Skeletal muscle tissue (tissue), 3 donors: ENCODE measurements at regions not wholly inside any gene's neighbourhood (a gene's known extent, or its start where the extent isn't known, plus 50 kb on each side); places are given as distances from the start of the nearest gene placed in this dataset.

ENCODE experiments used
- H3K27ac ChIP-seq: one replicate; pipeline ENCODE4 v1.7.0; 2013; ENCODE audit warnings: mild to moderate bottlenecking, low read depth, low read length, inconsistent platforms
- H3K27me3 ChIP-seq, 3 donors: one replicate each; pipeline ENCODE4 v1.7.0; 2013; ENCODE audit warnings: low read length in 3 of 3; ENCODE audit not compliant: control insufficient read depth in 3 of 3, insufficient read depth in 3 of 3
- H3K36me3 ChIP-seq, 3 donors: one replicate each; pipeline ENCODE4 v1.7.0; 2013; ENCODE audit warnings: low read length in 3 of 3; ENCODE audit not compliant: control insufficient read depth in 3 of 3, insufficient read depth in 3 of 3
- H3K4me1 ChIP-seq, 3 donors: one replicate each; pipeline ENCODE4 v1.7.0; 2013; ENCODE audit warnings: low read length in 3 of 3, mild to moderate bottlenecking in 3 of 3; ENCODE audit not compliant: control insufficient read depth in 3 of 3, insufficient read depth in 3 of 3
- H3K4me3 ChIP-seq, 3 donors: one replicate each; pipeline ENCODE4 v1.7.0; 2013; ENCODE audit warnings: low read length in 3 of 3
- H3K9ac ChIP-seq, 3 donors: one replicate each; pipeline ENCODE4 v1.7.0; 2013; ENCODE audit warnings: low read length in 3 of 3, mild to moderate bottlenecking in 3 of 3, moderate library complexity in 2 of 3, low read depth in 1 of 3
- H3K9me3 ChIP-seq, 3 donors: one replicate each; pipeline ENCODE4 v1.7.0; 2013; ENCODE audit warnings: low read length in 3 of 3; ENCODE audit not compliant: control insufficient read depth in 3 of 3
- donor health status: Osteomylitis.

DNA sequence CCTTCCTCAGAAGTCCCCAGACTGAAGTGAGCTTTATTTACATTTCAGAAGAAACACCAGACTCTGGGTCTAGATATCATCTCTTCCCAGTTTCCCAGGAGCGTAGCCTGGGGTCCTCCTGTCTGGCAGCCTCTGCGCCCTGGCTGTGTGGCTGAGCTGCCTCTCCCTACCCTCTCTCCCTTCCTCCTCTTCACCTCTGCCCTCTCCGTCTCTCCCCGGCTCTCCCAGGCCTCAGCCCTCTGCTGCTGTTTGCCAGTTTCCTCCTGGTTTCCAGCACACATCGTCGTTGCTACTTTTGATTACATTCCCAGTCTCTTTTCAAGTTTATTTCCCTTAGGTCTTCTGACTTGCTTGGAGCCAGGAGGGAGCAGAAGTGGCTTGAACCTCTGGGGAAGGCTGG is 91.1 kb upstream of the DISP3 start:
- Histone ChIP-seq H3K27ac (no peak overlapping the region), H3K9me3 (no peaks in the 10 kb centered on the region), H3K4me3 (no peak overlapping the region), H3K27me3 (peaks cover 48 to 55% (median 50%) of the 10 kb centered on the region in 3 donors), H3K4me1 (no peaks in the 10 kb centered on the region), H3K9ac (no peak overlapping the region), H3K36me3 (no peaks in the 10 kb centered on the region)

DNA sequence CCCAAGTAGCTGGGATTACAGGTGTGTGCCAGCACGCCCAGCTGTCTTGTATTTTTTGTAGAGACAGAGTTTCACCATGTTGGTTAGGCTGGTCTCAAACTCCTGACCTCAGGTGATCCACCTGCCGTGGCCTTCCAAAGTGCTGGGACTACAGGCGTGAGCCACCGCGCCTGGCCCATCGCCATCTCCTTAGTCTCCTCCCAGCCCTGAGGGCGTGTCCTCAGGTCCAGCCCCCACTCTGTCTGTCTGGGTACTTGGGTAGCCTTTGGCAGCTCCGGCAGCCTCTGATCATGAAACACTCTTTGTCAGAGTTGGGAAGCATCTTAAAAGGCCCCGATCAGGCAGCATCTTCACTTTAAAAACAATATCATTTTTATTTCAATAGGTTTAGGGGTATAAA is 90.3 kb upstream of the DISP3 start:
- H3K27me3 ChIP-seq = peaks cover 46 to 53% (median 48%) of the 10 kb centered on the region in 3 donors
- no peak overlapping the region for H3K4me3 ChIP-seq

DNA sequence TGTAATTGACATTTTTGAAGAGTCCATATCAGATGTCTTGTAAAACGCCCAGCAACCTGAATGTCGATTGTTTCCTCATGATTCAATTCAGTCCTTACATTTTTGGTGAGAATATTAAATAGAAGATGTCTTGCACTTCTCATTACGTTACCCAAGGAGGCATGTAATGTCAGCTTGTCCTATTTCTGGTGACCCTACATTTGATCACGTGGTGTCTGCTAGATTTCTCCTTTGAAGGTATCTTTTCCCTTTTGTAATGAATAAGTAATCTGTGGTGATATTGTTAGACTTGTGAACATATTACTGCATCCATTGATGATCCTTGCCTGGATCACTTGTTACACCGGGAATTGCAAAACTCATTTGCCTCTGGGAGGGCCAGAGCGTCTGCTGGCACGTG is 87.6 kb upstream of the DISP3 start:
- Histone ChIP-seq H3K36me3 (no peaks in the 10 kb centered on the region), H3K4me1 (no peaks in the 10 kb centered on the region), H3K27ac (no peak overlapping the region), H3K9ac (no peak overlapping the region), H3K4me3 (no peak overlapping the region), H3K9me3 (peaks cover 0 to 2% (median 0%) of the 10 kb centered on the region in 3 donors), H3K27me3 (peaks cover 41 to 56% (median 47%) of the 10 kb centered on the region in 3 donors)

More for the DNA sequence above, 90.3 kb upstream of the DISP3 start:
- Histone ChIP-seq H3K27ac (no peak overlapping the region), H3K4me1 (no peaks in the 10 kb centered on the region), H3K9ac (no peak overlapping the region), H3K36me3 (no peaks in the 10 kb centered on the region), H3K9me3 (peaks cover 0 to 2% (median 0%) of the 10 kb centered on the region in 3 donors)

GRCh38 chr1:11391886-11392285 is 87.1 kb upstream of the DISP3 start:
- H3K27ac ChIP-seq = no peak overlapping the region
- no peaks in the 10 kb centered on the region for H3K36me3 ChIP-seq
- H3K9me3 ChIP-seq = peaks cover 0 to 2% (median 0%) of the 10 kb centered on the region in 3 donors
- peaks cover 36 to 51% (median 44%) of the 10 kb centered on the region in 3 donors for H3K27me3 ChIP-seq
- no peak overlapping the region for H3K9ac ChIP-seq
- H3K4me1 ChIP-seq = no peaks in the 10 kb centered on the region
- H3K4me3 ChIP-seq = no peak overlapping the region

GRCh38 chr1:11394592-11395245 is 84.2 kb upstream of the DISP3 start:
- no peak overlapping the region for H3K27ac ChIP-seq
- H3K36me3 ChIP-seq = no peaks in the 10 kb centered on the region
- no peak overlapping the region for H3K9ac ChIP-seq
- H3K9me3 ChIP-seq = peaks cover 0 to 2% (median 0%) of the 10 kb centered on the region in 3 donors
- H3K27me3 ChIP-seq = peaks cover 37 to 61% (median 58%) of the 10 kb centered on the region in 3 donors
- H3K4me3 ChIP-seq = no peak overlapping the region
- no peaks in the 10 kb centered on the region for H3K4me1 ChIP-seq

- Histone ChIP-seq H3K9ac (no peak overlapping the region), H3K9me3 (peaks cover 0 to 2% (median 0%) of the 10 kb centered on the region in 3 donors), H3K36me3 (no peaks in the 10 kb centered on the region), H3K27me3 (peaks cover 42 to 65% (median 58%) of the 10 kb centered on the region in 3 donors), H3K27ac (no peak overlapping the region), H3K4me1 (no peaks in the 10 kb centered on the region), H3K4me3 (no peak overlapping the region)
These were observed 83.3 kb upstream of the DISP3 start for GRCh38 chr1:11395616-11396015.

- Histone ChIP-seq H3K9me3 (peaks cover 0 to 2% (median 0%) of the 10 kb centered on the region in 3 donors), H3K9ac (no peak overlapping the region), H3K27ac (no peak overlapping the region), H3K4me3 (no peak overlapping the region), H3K36me3 (no peaks in the 10 kb centered on the region), H3K27me3 (peaks cover 35 to 56% (median 47%) of the 10 kb centered on the region in 3 donors), H3K4me1 (no peaks in the 10 kb centered on the region)
These were observed 81.6 kb upstream of the DISP3 start for GRCh38 chr1:11397151-11397901.

DNA sequence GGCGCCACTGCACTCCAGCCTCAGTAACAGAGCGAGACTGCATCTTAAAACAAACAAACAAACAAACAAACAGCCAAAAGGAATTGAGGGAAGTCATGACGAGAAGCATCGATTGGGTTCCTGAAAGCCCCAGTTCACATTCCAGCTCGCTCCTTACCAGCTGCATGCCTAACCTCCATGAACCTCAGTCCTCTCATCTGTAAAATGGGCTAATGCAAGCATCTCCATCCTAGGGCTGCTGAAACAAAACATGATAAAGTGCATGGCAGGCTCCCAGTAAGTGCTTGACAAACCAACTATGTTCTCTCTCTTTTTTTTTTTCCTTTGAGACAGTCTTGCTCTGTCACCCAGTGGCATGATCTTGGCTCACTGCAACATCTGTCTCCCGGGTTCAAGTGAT is 79.7 kb upstream of the DISP3 start:
- H3K9ac ChIP-seq = no peak overlapping the region
- no peaks in the 10 kb centered on the region for H3K36me3 ChIP-seq
- peaks cover 30 to 50% (median 38%) of the 10 kb centered on the region in 3 donors for H3K27me3 ChIP-seq
- H3K4me3 ChIP-seq = no peak overlapping the region
- no peaks in the 10 kb centered on the region for H3K9me3 ChIP-seq
- H3K4me1 ChIP-seq = no peaks in the 10 kb centered on the region
- H3K27ac ChIP-seq = no peak overlapping the region

GRCh38 chr1:11400155-11400554 is 78.8 kb upstream of the DISP3 start:
- no peak overlapping the region for H3K4me3 ChIP-seq
- no peaks in the 10 kb centered on the region for H3K36me3 ChIP-seq
- H3K9me3 ChIP-seq = no peaks in the 10 kb centered on the region
- H3K27ac ChIP-seq = no peak overlapping the region
- no peak overlapping the region for H3K9ac ChIP-seq
- H3K4me1 ChIP-seq = no peaks in the 10 kb centered on the region
- H3K27me3 ChIP-seq = peaks cover 27 to 42% (median 39%) of the 10 kb centered on the region in 3 donors

DNA sequence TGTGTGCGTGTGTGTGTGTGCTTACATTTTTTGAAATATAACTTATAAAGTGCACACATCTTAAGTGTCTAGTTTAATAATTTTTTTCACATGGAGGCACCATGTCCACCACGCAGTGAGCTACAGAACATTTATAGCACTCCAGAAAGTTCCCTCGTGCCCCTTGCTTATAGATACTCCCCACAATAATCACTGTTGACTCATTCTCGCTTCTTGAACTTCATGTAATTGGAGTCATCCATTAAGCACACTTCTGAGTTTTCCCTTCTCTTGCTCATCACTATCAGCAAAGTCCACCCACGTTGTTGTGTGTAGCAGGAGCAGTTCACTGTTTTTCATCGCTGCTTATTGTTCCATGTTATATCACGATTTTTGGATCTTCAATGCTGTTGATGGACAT is 78.4 kb upstream of the DISP3 start:
- Histone ChIP-seq H3K4me1 (no peaks in the 10 kb centered on the region), H3K27me3 (peaks cover 23 to 38% (median 35%) of the 10 kb centered on the region in 3 donors), H3K9ac (no peak overlapping the region), H3K9me3 (no peaks in the 10 kb centered on the region), H3K4me3 (no peak overlapping the region), H3K36me3 (no peaks in the 10 kb centered on the region), H3K27ac (no peak overlapping the region)
